Type B pancreatic cell (in vitro differentiated cells): ENCODE measurements at regions not wholly inside any gene's neighbourhood (a gene's known extent, or its start where the extent isn't known, plus 50 kb on each side); places are given as distances from the start of the nearest gene placed in this dataset.

Experiments used
- DNase-seq: peaks from one replicate; pipeline ENCODE4 v3.0.0; 2021; ENCODE audit warnings: mixed read lengths; ENCODE audit not compliant: unreplicated experiment; ENCODE audit errors: extremely low spot score
- H3K27ac Mint-ChIP-seq: 2 replicates; pipeline ENCODE4 v1.8.0; 2021; ENCODE audit warnings: mild to moderate bottlenecking, mixed read lengths
- H3K27me3 Mint-ChIP-seq: 2 replicates; pipeline ENCODE4 v1.8.0; 2021; ENCODE audit warnings: mixed read lengths
- H3K36me3 Mint-ChIP-seq: 2 replicates; pipeline ENCODE4 v1.8.0; 2021; ENCODE audit warnings: mixed read lengths
- H3K4me1 Mint-ChIP-seq: one replicate; pipeline ENCODE4 v1.8.0; 2021; ENCODE audit warnings: mixed read lengths; ENCODE audit not compliant: unreplicated experiment
- H3K4me3 Mint-ChIP-seq: 2 replicates; pipeline ENCODE4 v1.8.0; 2021; ENCODE audit warnings: mild to moderate bottlenecking, mixed read lengths
- H3K9me3 Mint-ChIP-seq: 2 replicates; pipeline ENCODE4 v1.8.0; 2021; ENCODE audit warnings: mixed read lengths
- TF ChIP-seq, protein P1 (sequence below): fragments of 200-600 bp; sonication (generic); conservative IDR thresholded peaks from 2 replicates; pipeline ENCODE4 v1.5.0; 2021; ENCODE audit warnings: antibody characterized with exemption, mild to moderate bottlenecking

DNA sequence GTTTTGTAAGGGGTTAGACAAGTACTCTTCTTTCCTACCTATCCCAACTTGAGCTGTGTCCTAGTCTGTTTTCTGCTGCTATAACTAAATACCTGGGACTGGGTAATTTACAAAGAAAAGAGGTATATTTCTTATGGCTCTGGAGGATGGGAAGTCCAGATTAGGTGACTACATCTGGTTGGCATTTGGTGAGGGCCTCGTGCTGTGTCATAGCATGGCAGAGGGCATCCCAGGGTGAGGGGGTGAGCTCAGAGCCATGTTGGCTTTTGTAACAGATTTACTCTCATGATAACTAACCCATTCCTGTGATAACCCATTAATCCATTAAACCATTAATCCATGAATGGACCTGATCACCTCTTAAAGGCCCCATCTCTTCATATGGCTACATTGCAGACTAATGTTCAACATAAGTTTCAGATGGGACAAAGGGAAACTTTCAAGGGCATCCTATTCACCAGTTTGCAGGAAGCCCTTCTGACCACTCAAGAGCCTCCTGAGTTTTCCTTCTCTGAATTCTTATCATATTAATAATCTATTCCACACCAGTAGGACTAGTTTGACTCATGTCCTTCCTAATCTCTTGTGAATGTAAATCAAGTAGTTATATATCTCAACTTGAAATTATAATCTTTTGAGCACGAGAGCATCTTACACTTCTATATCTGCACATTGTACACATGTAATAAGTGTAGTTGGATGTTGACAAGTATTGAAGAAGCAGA, 185.7 kb upstream of the ZPLD1 start:
- Mint-ChIP-seq H3K4me3 (no peak overlapping the region), H3K36me3 (no peaks in the 10 kb centered on the region), H3K27me3 (peaks cover 12% of the 10 kb centered on the region), H3K27ac (no peak overlapping the region), H3K9me3 (peaks cover 11% of the 10 kb centered on the region), H3K4me1 (no peaks in the 10 kb centered on the region)
- TF ChIP-seq, protein P1, sequence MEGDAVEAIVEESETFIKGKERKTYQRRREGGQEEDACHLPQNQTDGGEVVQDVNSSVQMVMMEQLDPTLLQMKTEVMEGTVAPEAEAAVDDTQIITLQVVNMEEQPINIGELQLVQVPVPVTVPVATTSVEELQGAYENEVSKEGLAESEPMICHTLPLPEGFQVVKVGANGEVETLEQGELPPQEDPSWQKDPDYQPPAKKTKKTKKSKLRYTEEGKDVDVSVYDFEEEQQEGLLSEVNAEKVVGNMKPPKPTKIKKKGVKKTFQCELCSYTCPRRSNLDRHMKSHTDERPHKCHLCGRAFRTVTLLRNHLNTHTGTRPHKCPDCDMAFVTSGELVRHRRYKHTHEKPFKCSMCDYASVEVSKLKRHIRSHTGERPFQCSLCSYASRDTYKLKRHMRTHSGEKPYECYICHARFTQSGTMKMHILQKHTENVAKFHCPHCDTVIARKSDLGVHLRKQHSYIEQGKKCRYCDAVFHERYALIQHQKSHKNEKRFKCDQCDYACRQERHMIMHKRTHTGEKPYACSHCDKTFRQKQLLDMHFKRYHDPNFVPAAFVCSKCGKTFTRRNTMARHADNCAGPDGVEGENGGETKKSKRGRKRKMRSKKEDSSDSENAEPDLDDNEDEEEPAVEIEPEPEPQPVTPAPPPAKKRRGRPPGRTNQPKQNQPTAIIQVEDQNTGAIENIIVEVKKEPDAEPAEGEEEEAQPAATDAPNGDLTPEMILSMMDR: no peak
- no peak for DNase-seq

DNA sequence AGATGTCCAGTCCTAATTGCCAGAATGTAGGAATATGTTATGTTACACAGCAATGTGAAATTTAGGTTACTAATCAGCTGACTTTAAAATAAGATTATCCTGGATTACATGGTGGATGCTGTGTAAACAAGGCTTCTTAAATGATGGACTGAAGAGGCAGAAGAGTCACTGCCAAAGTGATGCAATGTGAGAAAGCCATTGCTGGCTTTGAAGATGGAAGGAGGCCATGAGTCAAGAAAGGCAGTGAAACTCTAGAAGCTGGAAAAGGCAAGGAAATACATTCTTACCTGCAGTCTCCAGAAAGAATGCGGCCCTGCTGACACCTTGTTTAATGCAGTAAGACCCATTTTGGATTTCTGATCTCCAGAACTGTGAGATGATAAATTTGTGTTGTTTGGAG, 179.1 kb upstream of the ZPLD1 start:
- Mint-ChIP-seq H3K4me1 (peaks cover 11% of the 10 kb centered on the region), H3K9me3 (peaks cover 11% of the 10 kb centered on the region), H3K4me3 (no peak overlapping the region), H3K27ac (no peak overlapping the region), H3K36me3 (no peaks in the 10 kb centered on the region), H3K27me3 (peaks cover 13% of the 10 kb centered on the region)
- no peak for DNase-seq
- TF ChIP-seq, protein P1: no peak

DNA sequence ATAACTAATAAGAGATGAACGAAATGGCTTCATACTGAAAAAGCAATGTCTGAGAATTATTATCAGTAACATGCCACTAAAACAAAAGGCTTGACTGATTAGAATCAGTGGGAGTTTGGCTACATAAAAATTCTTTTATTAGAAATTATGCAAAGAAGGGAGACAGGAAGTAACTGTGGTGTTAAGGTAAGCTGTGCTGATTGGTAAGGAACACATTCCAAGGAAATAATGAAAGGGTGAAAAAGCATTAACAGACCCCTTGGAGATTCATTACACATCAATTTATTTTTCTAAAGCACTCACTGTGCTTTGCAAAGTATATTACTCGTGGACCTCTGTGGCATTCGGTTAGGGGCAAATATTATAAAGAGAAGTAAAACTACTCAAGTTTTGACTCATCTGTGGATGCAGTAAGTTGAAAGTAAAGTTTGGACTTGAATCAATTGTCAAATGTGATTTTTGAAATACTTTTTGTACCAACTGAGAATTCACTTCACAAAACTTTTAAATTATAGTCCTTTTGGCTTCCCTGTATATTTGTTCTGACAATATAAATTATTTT, 176.1 kb upstream of the ZPLD1 start:
- TF ChIP-seq, protein P1: no peak
- Mint-ChIP-seq H3K27me3 (peaks cover 4% of the 10 kb centered on the region), H3K4me1 (peaks cover 11% of the 10 kb centered on the region), H3K4me3 (no peak overlapping the region), H3K27ac (no peak overlapping the region), H3K9me3 (no peaks in the 10 kb centered on the region), H3K36me3 (no peaks in the 10 kb centered on the region)
- DNase-seq: no peak

DNA sequence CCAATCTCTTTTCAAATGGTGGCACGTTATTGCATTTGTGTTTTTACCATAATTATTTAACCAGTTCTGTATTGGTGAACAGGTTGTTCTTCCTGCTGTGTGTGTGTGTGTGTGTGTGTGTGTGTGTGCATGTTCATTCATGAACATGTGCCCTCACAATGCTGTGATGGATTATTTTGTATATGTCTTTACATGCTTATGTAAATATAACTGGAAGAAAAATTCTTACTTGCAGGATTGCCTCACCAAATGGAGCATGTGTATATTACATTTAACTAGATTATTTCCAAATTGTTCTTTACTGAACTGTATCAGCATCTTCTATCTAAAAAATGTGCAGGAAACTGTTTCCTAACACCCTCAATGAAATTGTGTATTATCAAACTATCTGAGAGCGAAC, 175.2 kb upstream of the ZPLD1 start:
- TF ChIP-seq, protein P1: no peak
- peaks cover 11% of the 10 kb centered on the region for H3K4me1 Mint-ChIP-seq
- no peak overlapping the region for H3K4me3 Mint-ChIP-seq
- no peaks in the 10 kb centered on the region for H3K9me3 Mint-ChIP-seq
- H3K27me3 Mint-ChIP-seq: peaks cover 4% of the 10 kb centered on the region
- H3K36me3 Mint-ChIP-seq: no peaks in the 10 kb centered on the region
- no peak for DNase-seq
- H3K27ac Mint-ChIP-seq: no peak overlapping the region

DNA sequence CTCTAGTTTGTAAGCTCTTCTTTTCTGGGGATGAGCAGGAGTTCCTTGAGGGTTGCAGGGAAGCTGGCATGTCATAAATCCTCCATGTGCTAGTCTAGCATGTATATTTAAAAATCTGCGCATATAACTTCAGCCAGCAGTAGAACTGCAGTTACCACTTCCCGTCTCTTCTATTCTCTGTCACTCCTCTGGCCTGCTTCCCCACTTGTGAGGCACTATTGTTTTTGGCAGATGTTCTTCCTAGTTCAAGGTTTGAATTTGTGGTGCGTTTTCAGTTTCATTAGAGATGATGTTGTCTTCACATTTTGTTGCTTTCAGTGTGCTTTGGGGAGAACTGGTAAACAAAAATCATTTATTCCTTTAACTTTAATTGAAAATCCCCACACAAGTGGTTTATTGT, 169.1 kb upstream of the ZPLD1 start:
- DNase-seq: no peak
- no peaks in the 10 kb centered on the region for H3K36me3 Mint-ChIP-seq
- H3K9me3 Mint-ChIP-seq: no peaks in the 10 kb centered on the region
- no peak overlapping the region for H3K4me3 Mint-ChIP-seq
- no peak overlapping the region for H3K27ac Mint-ChIP-seq
- no peaks in the 10 kb centered on the region for H3K27me3 Mint-ChIP-seq
- peaks cover under 1% of the 10 kb centered on the region for H3K4me1 Mint-ChIP-seq
- TF ChIP-seq, protein P1: no peak
